ENCODE measurements at regions not wholly inside any gene's neighbourhood (a gene's known extent, or its start where the extent isn't known, plus 50 kb on each side); places are given as distances from the start of the nearest gene placed in this dataset.
"Not testable (repeated sequence)": the region's sequence is repeated elsewhere in the genome, so short reads cannot be mapped to it uniquely, and the experiment has no call there.

- DNase-seq: no peak
Measured at GRCh38 chr2:145750612-145751011, 1230.7 kb upstream of the ZEB2 start.

- peak; percentile 84 for DNase-seq
Measured at GRCh38 chr2:145750144-145750543, 1230.2 kb upstream of the ZEB2 start.

GRCh38 chr2:145749556-145749955 is 1229.6 kb upstream of the ZEB2 start:
- no peak for DNase-seq

- DNase-seq: peak; percentile 82
Measured at GRCh38 chr2:145748927-145749326, 1229.0 kb upstream of the ZEB2 start.

- no peak for DNase-seq
Measured at GRCh38 chr2:145747715-145748114, 1227.8 kb upstream of the ZEB2 start.

- DNase-seq: not testable (repeated sequence)
Measured at GRCh38 chr2:145745387-145745721, 1225.4 kb upstream of the ZEB2 start.

- peak; percentile 88 for DNase-seq
Measured at GRCh38 chr2:145744541-145745386, 1224.8 kb upstream of the ZEB2 start.

GRCh38 chr2:145743011-145743410 is 1223.1 kb upstream of the ZEB2 start:
- no peak for DNase-seq

- DNase-seq: no peak
Measured at GRCh38 chr2:145741636-145742035, 1221.7 kb upstream of the ZEB2 start.

- DNase-seq: no peak
Measured at GRCh38 chr2:145741181-145741580, 1221.3 kb upstream of the ZEB2 start.

GRCh38 chr2:145740302-145740701 is 1220.4 kb upstream of the ZEB2 start:
- no peak for DNase-seq

- no peak for DNase-seq
Measured at GRCh38 chr2:145739681-145740080, 1219.8 kb upstream of the ZEB2 start.

- DNase-seq: no peak
Measured at GRCh38 chr2:145736871-145737270, 1217.0 kb upstream of the ZEB2 start.

- no peak for DNase-seq
Measured at GRCh38 chr2:145731467-145731866, 1211.5 kb upstream of the ZEB2 start.

- peak; percentile 25 for DNase-seq
Measured at GRCh38 chr2:145729993-145730770, 1210.3 kb upstream of the ZEB2 start.

GRCh38 chr2:145729481-145729880 is 1209.6 kb upstream of the ZEB2 start:
- DNase-seq: no peak

GRCh38 chr2:145728511-145728910 is 1208.6 kb upstream of the ZEB2 start:
- DNase-seq: no peak

GRCh38 chr2:145725876-145726275 is 1206.0 kb upstream of the ZEB2 start:
- DNase-seq: peak; percentile 36

GRCh38 chr2:145724311-145724898 is 1204.5 kb upstream of the ZEB2 start:
- peak; percentile 51 for DNase-seq

- DNase-seq: peak; percentile 90
Measured at GRCh38 chr2:145723872-145724271, 1204.0 kb upstream of the ZEB2 start.

- no peak for DNase-seq
Measured at GRCh38 chr2:145721681-145722080, 1201.8 kb upstream of the ZEB2 start.

GRCh38 chr2:145715601-145716000 is 1195.7 kb upstream of the ZEB2 start:
- DNase-seq: no peak

GRCh38 chr2:145710303-145710702 is 1190.4 kb upstream of the ZEB2 start:
- DNase-seq: no peak

GRCh38 chr2:145702305-145702704 is 1182.4 kb upstream of the ZEB2 start:
- no peak for DNase-seq

Measured in hematopoietic multipotent progenitor cell treated with erythropoietin and hydrocortisone succinate and interleukin-3 and kit ligand, for 4 days (in vitro differentiated cells).